GM23248 (cell line): ENCODE measurements at regions not wholly inside any gene's neighbourhood (a gene's known extent, or its start where the extent isn't known, plus 50 kb on each side); places are given as distances from the start of the nearest gene placed in this dataset.

Experiments used
- DNase-seq: peaks from one replicate; pipeline ENCODE4 v3.0.0-alpha.2; 2015
- H2AFZ ChIP-seq: fragments of 200-600 bp; sonication (generic); 2 replicates; pipeline ENCODE4 v1.6.1; 2016; ENCODE audit warnings: antibody characterized with exemption
- H3F3A ChIP-seq: fragments of 200-600 bp; sonication (generic); 2 replicates; pipeline ENCODE4 v1.6.1; 2016; ENCODE audit warnings: mild to moderate bottlenecking, antibody characterized with exemption, mixed run types; ENCODE audit not compliant: insufficient read depth
- H3K27ac ChIP-seq: fragments of 200-600 bp; sonication (generic); 2 replicates; pipeline ENCODE4 v1.5.1; 2016; ENCODE audit warnings: mild to moderate bottlenecking
- H3K27me3 ChIP-seq: fragments of 200-600 bp; sonication (generic); replicated peaks from 2 replicates; pipeline ENCODE4 v1.6.1; 2016; ENCODE audit warnings: mild to moderate bottlenecking; ENCODE audit not compliant: insufficient read depth
- H3K36me3 ChIP-seq: fragments of 200-600 bp; sonication (generic); 2 replicates; pipeline ENCODE4 v1.6.1; 2016; ENCODE audit warnings: low read depth, mild to moderate bottlenecking
- H3K4me1 ChIP-seq: fragments of 200-600 bp; sonication (generic); 2 replicates; pipeline ENCODE4 v1.6.1; 2016; ENCODE audit warnings: mild to moderate bottlenecking; ENCODE audit not compliant: insufficient read depth
- H3K4me2 ChIP-seq: fragments of 200-600 bp; sonication (generic); one replicate; pipeline ENCODE4 v1.6.1; 2016; ENCODE audit warnings: mild to moderate bottlenecking; ENCODE audit not compliant: unreplicated experiment
- H3K4me3 ChIP-seq: fragments of 200-600 bp; sonication (generic); 2 replicates; pipeline ENCODE4 v1.5.1; 2016; ENCODE audit warnings: mild to moderate bottlenecking
- H3K79me2 ChIP-seq: fragments of 200-600 bp; sonication (generic); 2 replicates; pipeline ENCODE4 v1.6.1; 2016; ENCODE audit warnings: mild to moderate bottlenecking; ENCODE audit not compliant: insufficient read depth
- H3K9ac ChIP-seq: fragments of 200-600 bp; sonication (generic); 2 replicates; pipeline ENCODE4 v1.6.1; 2016; ENCODE audit warnings: mild to moderate bottlenecking
- H3K9me2 ChIP-seq: fragments of 200-600 bp; sonication (generic); 2 replicates; pipeline ENCODE4 v1.6.1; 2016; ENCODE audit warnings: mixed run types, mild to moderate bottlenecking, moderate library complexity; ENCODE audit not compliant: insufficient read depth
- H3K9me3 ChIP-seq: fragments of 200-600 bp; sonication (generic); one replicate; pipeline ENCODE4 v1.6.1; 2017; ENCODE audit warnings: low read depth
- H4K20me1 ChIP-seq: fragments of 200-600 bp; sonication (generic); 2 replicates; pipeline ENCODE4 v1.6.0; 2016; ENCODE audit not compliant: insufficient read depth
- EZH2 ChIP-seq: fragments of 200-600 bp; sonication (generic); IDR thresholded peaks from 2 replicates; pipeline ENCODE4 v1.6.1; 2018; ENCODE audit warnings: antibody characterized with exemption, mild to moderate bottlenecking; ENCODE audit not compliant: insufficient read depth, poor library complexity, severe bottlenecking
- EZH2phosphoT487 ChIP-seq: fragments of 200-600 bp; sonication (generic); IDR thresholded peaks from 2 replicates; pipeline ENCODE4 v1.6.1; 2018; ENCODE audit warnings: antibody characterized with exemption, moderate library complexity, mild to moderate bottlenecking, low read depth; ENCODE audit not compliant: insufficient read depth
- WGBS, 2 experiments: methylation state at CpG; one replicate each; pipeline ENCODE4 v1.1.6; 2015 to 2017; ENCODE audit warnings: low lambda C conversion rate in 2 of 2, low coverage in 1 of 2; ENCODE audit errors: missing lambda C conversion rate in 2 of 2; 5-methylcytosine and 5-hydroxymethylcytosine counted together
- in situ Hi-C: fragments of 300-500 bp; cut with MboI; formaldehyde crosslinking; loops from 2 replicates; pipeline ENCODE4 v1.15.0; 2020

GRCh38 chr9:696332-697323, 144.9 kb upstream of the DMRT1 start:
- H3K9me3 ChIP-seq = no peaks in the 10 kb centered on the region

GRCh38 chr9:698276-698675, 143.2 kb upstream of the DMRT1 start:
- Histone ChIP-seq H3K36me3 (no peaks in the 10 kb centered on the region), H3K4me3 (no peak overlapping the region), H3K4me1 (peaks cover 54% of the 10 kb centered on the region), H2AFZ (no peak overlapping the region), H3K4me2 (peak overlapping the region; percentile 47), H3K9me2 (no peaks in the 10 kb centered on the region), H3F3A (peaks cover 55% of the 10 kb centered on the region), H4K20me1 (no peaks in the 10 kb centered on the region), H3K27me3 (no peaks in the 10 kb centered on the region), H3K9me3 (no peaks in the 10 kb centered on the region), H3K79me2 (peaks cover 44% of the 10 kb centered on the region), H3K27ac (peak overlapping the region; percentile 50), H3K9ac (peak overlapping the region; percentile 38; the same call in 1 of the 2 replicates)
- 34 to 41% methylated on average over 5 of the region's 5 CpGs for WGBS, 2 experiments
- peak; percentile 86 for DNase-seq
- TF ChIP-seq EZH2 = no peak
- TF ChIP-seq EZH2phosphoT487 = no peak
- in situ Hi-C loops = no loop called here

More at GRCh38 chr9:696332-697323, 144.9 kb upstream of the DMRT1 start:
- 4 to 7% methylated on average over 9 of the region's 9 CpGs for WGBS, 2 experiments
- TF ChIP-seq EZH2phosphoT487 (no peak), EZH2 (no peak)
- H3K79me2 ChIP-seq = peaks cover 31% of the 10 kb centered on the region
- H3K27me3 ChIP-seq = no peaks in the 10 kb centered on the region
- H3K4me2 ChIP-seq = peak overlapping the region; percentile 62
- peak overlapping the region; percentile 51 for H3K9ac ChIP-seq
- peak overlapping the region; percentile 97 for H3K27ac ChIP-seq
- H2AFZ ChIP-seq = peak overlapping the region; percentile 38
- no peaks in the 10 kb centered on the region for H3K36me3 ChIP-seq
- H3K4me3 ChIP-seq = peak overlapping the region; percentile 53
- in situ Hi-C loops = no loop called here
- peaks cover 70% of the 10 kb centered on the region for H3K4me1 ChIP-seq
- peak; percentile 88 for DNase-seq
- H3F3A ChIP-seq = peaks cover 69% of the 10 kb centered on the region
- no peaks in the 10 kb centered on the region for H4K20me1 ChIP-seq
- no peaks in the 10 kb centered on the region for H3K9me2 ChIP-seq

GRCh38 chr9:698954-699353, 142.5 kb upstream of the DMRT1 start:
- Histone ChIP-seq H3K27me3 (no peaks in the 10 kb centered on the region), H3K9ac (no peak overlapping the region), H3F3A (peaks cover 53% of the 10 kb centered on the region), H3K9me2 (no peaks in the 10 kb centered on the region), H3K9me3 (no peaks in the 10 kb centered on the region), H3K4me1 (peaks cover 53% of the 10 kb centered on the region), H4K20me1 (no peaks in the 10 kb centered on the region), H3K4me2 (no peak overlapping the region), H3K79me2 (peaks cover 49% of the 10 kb centered on the region), H3K36me3 (no peaks in the 10 kb centered on the region), H3K4me3 (no peak overlapping the region), H3K27ac (peak overlapping the region; percentile 50), H2AFZ (no peak overlapping the region)
- WGBS, 2 experiments = 96 to 98% methylated on average over 6 of the region's 6 CpGs
- in situ Hi-C loops = no loop called here
- TF ChIP-seq EZH2phosphoT487 (no peak), EZH2 (no peak)
- no peak for DNase-seq

- Histone ChIP-seq H3K9ac (no peak overlapping the region), H3K27ac (no peak overlapping the region), H3K27me3 (no peaks in the 10 kb centered on the region), H3K4me3 (no peak overlapping the region), H3K9me2 (no peaks in the 10 kb centered on the region), H3F3A (peaks cover 53% of the 10 kb centered on the region), H2AFZ (no peak overlapping the region), H4K20me1 (no peaks in the 10 kb centered on the region), H3K79me2 (peaks cover 49% of the 10 kb centered on the region), H3K4me2 (no peak overlapping the region), H3K36me3 (no peaks in the 10 kb centered on the region), H3K4me1 (peaks cover 53% of the 10 kb centered on the region), H3K9me3 (no peaks in the 10 kb centered on the region)
- in situ Hi-C loops = no loop called here
- TF ChIP-seq EZH2phosphoT487 = no peak
- TF ChIP-seq EZH2 = no peak
- DNase-seq = no peak
- 90 to 92% methylated on average over 1 of the region's 1 CpG for WGBS, 2 experiments
These were observed 142.1 kb upstream of the DMRT1 start for GRCh38 chr9:699396-699795.
